ENCODE measurements at regions not wholly inside any gene's neighbourhood (a gene's known extent, or its start where the extent isn't known, plus 50 kb on each side); places are given as distances from the start of the nearest gene placed in this dataset.

DNA sequence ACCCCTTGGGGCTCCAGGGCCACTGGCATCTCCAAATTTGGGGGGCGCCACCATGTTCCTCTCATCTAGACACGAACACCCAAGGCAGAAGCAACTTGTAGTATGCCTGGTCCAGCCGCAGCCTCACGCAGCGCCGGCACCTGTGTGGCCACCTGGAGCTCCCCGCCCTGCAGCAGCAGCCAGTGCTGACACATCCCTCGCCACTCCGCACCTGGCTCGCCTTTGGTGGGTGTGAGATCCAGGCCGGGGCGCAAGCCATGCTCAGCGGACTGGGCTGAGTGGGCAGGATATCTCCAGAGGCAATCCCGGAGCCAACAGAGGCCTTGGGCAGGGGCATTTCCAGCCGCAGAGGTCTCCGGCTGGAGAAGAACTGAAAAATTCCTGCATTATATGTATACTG, 1563.7 kb downstream of the NCAM2 start:
- Histone ChIP-seq H3K9me3 (peaks cover 0 to 12% (median 0%) of the 10 kb centered on the region in 12 donors), H3K4me3 (no peak overlapping the region), H3K4me1 (no peaks in the 10 kb centered on the region), H3K27ac (no peak overlapping the region), H3K27me3 (no peaks in the 10 kb centered on the region), H3K36me3 (no peaks in the 10 kb centered on the region)
- TF ChIP-seq, protein P1, sequence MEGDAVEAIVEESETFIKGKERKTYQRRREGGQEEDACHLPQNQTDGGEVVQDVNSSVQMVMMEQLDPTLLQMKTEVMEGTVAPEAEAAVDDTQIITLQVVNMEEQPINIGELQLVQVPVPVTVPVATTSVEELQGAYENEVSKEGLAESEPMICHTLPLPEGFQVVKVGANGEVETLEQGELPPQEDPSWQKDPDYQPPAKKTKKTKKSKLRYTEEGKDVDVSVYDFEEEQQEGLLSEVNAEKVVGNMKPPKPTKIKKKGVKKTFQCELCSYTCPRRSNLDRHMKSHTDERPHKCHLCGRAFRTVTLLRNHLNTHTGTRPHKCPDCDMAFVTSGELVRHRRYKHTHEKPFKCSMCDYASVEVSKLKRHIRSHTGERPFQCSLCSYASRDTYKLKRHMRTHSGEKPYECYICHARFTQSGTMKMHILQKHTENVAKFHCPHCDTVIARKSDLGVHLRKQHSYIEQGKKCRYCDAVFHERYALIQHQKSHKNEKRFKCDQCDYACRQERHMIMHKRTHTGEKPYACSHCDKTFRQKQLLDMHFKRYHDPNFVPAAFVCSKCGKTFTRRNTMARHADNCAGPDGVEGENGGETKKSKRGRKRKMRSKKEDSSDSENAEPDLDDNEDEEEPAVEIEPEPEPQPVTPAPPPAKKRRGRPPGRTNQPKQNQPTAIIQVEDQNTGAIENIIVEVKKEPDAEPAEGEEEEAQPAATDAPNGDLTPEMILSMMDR (IDR thresholded peaks at IDR 0.05) = no peak
- no peak for TF ChIP-seq POLR2A (IDR thresholded peaks at IDR 0.05)
- DNase-seq (no peak), ATAC-seq (no peak)
- intact Hi-C loops (cut with DNase I) = no loop called here
- WGBS, 4 donors = 91 to 96% (median 94%) methylated on average over 9 to 16 of the region's 16 CpGs

DNA sequence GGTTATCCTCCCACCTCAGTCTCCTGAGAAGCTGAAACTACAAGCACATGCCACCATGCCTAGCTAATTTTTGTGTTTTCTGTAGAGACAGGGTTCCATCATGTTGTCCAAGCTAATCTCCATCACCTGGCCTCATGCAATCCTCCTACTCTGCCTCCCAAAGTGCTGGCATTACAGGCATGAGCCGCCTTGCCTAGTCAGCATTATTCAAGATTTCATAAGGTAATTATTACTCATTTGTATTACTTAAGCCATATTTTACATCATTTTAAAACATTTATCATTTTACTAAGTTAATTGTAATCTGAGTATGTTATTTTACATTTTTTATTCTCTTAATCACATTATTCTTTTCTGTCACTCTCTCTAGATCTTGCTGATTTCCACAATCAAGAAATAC, 1575.6 kb downstream of the NCAM2 start:
- no peaks in the 10 kb centered on the region for H3K36me3 ChIP-seq
- ATAC-seq = no peak
- H3K27ac ChIP-seq = no peak overlapping the region
- H3K27me3 ChIP-seq = no peaks in the 10 kb centered on the region
- H3K9me3 ChIP-seq = no peaks in the 10 kb centered on the region
- no peak for DNase-seq
- TF ChIP-seq, protein P1 (IDR thresholded peaks at IDR 0.05) = no peak
- TF ChIP-seq POLR2A (IDR thresholded peaks at IDR 0.05) = no peak
- intact Hi-C loops (cut with DNase I) = loop anchor here in 4 of 10 donors (2.0 to 10.0 kb wide), 2 partner anchors 219 to 221 kb away; no protein-coding TSS in a partner anchor
- 88 to 94% (median 91%) methylated on average over 1 of the region's 1 CpG for WGBS, 4 donors
- no peak overlapping the region for H3K4me3 ChIP-seq
- no peaks in the 10 kb centered on the region for H3K4me1 ChIP-seq

DNA sequence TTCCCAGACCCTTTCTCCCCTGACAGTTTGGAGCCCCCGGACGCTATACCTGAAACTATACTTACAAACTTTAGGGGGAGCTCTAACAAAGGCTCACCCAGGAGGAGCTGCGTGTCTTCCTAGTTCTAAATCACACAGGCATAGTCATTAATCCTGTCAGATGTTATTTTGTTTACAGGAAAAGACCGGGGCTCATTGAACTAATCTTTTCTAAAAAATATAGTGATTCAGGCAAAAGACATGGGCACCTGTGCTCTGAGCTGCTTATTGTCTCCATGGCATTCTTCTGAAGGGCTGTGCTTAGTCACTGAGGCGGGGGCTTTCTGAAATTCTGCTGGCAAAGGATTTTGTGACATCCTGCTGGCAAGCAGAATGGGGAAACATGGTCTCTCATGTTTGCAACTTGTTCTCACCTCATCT, 1577.0 kb downstream of the NCAM2 start:
- DNase-seq = no peak
- Histone ChIP-seq H3K4me1 (no peaks in the 10 kb centered on the region), H3K9me3 (no peaks in the 10 kb centered on the region), H3K36me3 (no peaks in the 10 kb centered on the region), H3K27me3 (no peaks in the 10 kb centered on the region), H3K27ac (no peak overlapping the region), H3K4me3 (no peak overlapping the region)
- intact Hi-C loops (cut with DNase I) = loop anchor here in 4 of 10 donors (2.0 to 10.0 kb wide), 2 partner anchors 218 to 220 kb away; no protein-coding TSS in a partner anchor
- ATAC-seq = no peak
- 10 to 16% (median 12%) methylated on average over 5 of the region's 5 CpGs for WGBS, 4 donors
- TF ChIP-seq, protein P1 (IDR thresholded peaks at IDR 0.05) = peak in 10 of 12 donors; percentile 11 to 51 (median 26)
- TF ChIP-seq POLR2A (IDR thresholded peaks at IDR 0.05) = no peak

DNA sequence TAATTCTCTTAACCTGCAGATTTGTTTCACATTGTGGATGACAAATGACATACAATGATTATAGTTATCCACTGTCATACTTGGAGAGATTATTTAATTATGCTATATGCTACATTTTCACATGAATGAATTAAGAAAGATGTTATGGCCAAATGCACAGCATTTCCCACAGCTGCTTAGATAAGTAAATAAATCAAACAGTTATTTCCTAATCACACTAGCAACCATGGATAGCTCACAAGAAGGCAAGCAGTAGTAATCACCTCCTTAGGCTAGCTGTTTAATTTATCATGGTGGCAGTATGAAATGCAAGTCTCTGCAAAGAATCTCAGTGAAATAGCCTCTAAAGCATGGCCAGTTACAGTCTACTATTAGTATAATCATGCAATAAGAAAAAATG, 1581.5 kb downstream of the NCAM2 start:
- Histone ChIP-seq H3K9me3 (peaks cover 0 to 4% (median 0%) of the 10 kb centered on the region in 12 donors), H3K27me3 (no peaks in the 10 kb centered on the region), H3K36me3 (no peaks in the 10 kb centered on the region), H3K4me3 (no peak overlapping the region), H3K27ac (no peak overlapping the region), H3K4me1 (no peaks in the 10 kb centered on the region)
- intact Hi-C loops (cut with DNase I) = loop anchor here in 3 of 10 donors (10.0 kb wide), 1 partner anchor 215 kb away; no protein-coding TSS in a partner anchor
- TF ChIP-seq POLR2A (IDR thresholded peaks at IDR 0.05) = no peak
- TF ChIP-seq, protein P1 (IDR thresholded peaks at IDR 0.05) = no peak
- ATAC-seq (no peak), DNase-seq (no peak)
